HG02885 (cell line): ENCODE measurements at regions not wholly inside any gene's neighbourhood (a gene's known extent, or its start where the extent isn't known, plus 50 kb on each side); places are given as distances from the start of the nearest gene placed in this dataset.
"Not testable (repeated sequence)": the region's sequence is repeated elsewhere in the genome, so short reads cannot be mapped to it uniquely, and the experiment has no call there.

ENCODE experiments used
- ATAC-seq: cut with Tn5 transposase; IDR thresholded peaks from one replicate; pipeline ENCODE4 v1.9.1; 2021; ENCODE audit warnings: mild to moderate bottlenecking; ENCODE audit not compliant: unreplicated experiment, poor library complexity

DNA sequence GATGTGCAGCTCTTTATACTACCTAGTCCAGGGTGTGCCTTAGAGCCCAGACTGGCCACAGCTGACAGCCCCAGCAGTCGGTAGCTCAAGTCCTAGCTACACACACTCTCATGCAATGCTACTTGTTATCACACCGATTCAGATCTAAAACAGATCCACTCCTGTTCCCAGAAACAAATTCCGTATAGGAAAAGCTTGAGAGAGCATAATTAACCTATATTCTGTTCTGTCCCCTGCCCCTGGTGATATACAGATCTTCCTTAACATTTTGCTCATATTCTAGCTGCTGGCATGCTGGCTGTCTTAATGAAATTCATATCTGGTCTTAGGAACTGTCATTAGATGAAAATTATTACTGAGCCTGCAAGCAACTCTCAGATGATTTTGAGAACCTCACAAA is 204.3 kb downstream of the SOX2 start:
- no peak for ATAC-seq

DNA sequence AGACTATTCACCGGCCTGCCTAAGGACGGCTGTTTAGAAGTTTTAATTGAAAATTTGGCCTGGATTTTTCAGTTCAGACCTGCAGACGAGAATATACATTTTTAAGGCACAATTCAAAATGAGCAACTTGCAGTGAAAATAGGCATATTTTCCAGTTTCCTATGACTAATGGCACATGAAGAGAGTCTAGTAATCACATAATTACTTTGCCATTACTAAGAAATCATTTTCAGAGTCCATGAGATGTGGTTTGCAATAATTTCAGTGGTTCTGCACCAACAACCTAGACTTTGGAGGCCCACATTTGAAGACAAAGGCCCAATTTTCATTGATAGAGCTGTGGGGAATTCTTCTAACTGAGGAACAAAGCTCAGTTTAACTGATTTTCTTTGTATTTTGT is 205.3 kb downstream of the SOX2 start:
- ATAC-seq, result no peak

DNA sequence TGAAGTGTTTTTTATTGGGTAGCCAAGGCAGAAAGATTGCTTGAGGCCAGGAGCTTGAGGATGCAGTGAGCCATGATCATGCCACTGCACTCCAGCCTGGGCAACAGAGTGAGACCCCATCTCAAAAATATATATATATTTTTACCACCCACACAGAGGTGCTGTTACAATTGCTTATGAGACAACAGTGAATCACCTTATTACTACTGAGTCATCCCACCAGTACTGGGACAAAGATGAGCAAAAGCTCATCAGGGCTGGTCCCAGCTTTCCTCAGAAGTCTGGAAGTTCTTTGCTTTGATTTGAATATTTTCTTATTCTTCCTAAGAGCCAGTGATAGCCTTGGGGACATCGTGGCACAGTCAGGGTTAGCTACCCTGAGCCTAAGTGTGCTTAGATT is 207.7 kb downstream of the SOX2 start:
- no peak for ATAC-seq

DNA sequence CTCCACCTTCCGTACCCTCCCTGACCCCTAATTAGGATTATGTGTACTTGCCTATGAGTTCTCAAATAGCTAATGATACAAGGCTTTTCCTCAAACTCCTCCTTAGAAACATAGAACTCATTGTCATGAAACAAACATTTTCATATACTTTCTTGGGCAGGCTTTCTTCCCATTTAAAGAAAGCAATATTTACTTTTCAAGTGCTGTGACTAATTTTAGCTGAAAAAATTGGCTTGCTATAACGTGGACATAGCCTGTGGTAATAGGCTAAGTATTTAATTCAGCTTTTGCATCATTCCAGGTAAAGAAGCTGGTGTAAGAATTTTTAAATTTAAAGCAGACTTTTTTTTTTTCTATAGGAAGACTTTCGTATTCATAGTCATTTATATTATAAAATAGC is 208.7 kb downstream of the SOX2 start:
- no peak for ATAC-seq

DNA sequence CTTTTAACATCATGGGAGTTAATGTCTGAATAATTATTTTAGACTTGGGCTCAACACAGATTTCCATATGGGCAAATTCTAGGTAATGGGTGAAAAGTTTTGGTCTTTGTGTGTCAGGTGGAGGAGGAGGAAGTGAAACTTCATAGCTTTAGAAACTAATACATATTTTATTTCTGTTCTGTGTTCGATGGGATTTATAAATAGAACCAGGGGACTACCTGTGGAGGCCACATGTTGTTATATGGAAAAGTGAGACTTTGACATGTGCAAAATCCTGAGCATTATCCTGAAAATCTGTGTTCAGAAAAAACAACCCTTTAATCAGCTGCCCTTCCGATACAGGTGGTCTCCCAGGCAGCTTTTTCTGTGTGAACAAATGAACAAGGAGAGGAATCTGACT is 209.5 kb downstream of the SOX2 start:
- ATAC-seq, result peak; percentile 96

DNA sequence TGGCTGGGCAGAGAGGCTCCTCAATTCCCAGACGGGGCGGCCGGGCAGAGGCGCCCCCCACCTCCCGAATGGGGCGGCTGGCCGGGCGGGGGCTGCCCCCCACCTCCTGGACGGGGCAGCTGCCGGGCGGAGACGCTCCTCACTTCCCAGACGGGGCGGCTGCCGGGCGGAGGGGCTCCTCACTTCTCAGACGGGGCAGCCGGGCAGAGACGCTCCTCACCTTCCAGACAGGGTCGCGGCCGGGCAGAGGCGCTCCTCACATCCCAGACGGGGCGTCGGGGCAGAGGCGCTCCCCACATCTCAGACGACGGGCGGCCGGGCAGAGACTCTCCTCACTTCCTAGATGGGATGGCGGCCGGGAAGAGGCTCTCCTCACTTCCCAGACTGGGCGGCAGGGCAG is 214.1 kb downstream of the SOX2 start:
- ATAC-seq, result not testable (repeated sequence)

DNA sequence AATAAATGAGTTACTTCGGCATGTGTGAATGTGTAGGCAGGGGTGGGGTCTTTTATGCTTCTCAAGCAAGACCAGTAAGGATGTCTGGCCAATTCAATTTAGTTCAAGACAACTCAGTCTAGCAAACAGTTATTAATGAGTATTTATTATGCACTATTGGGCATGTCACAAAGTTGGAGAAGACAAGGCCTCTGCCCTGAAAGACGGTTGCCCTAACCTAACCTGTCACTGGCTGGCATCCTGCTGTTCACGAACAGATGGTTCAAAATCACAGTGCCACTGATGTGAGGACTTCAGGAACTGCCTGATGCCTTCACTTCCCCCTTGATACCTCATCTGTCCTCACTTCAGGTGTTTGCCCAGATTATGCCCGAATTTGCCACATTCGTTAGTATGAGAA is 217.8 kb downstream of the SOX2 start:
- ATAC-seq, result no peak

DNA sequence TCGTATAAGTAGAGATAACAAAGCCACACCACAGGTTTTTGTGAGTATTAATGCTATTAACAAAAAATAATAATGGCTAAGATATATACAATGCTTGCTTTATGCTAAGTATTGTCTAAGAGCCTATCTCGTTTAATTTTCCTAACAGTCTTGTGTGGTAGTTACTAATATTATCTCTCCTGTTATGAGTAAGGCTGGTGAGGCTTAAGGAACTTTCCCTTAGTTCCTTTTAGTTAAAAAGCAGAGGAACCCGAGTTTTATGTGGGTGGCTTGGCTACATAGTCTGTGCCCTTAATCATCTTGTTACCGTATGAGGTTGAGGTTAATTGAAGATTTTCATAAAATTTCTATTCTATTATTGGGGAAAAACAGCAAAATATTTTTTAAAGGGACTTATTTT is 218.4 kb downstream of the SOX2 start:
- ATAC-seq, result no peak

DNA sequence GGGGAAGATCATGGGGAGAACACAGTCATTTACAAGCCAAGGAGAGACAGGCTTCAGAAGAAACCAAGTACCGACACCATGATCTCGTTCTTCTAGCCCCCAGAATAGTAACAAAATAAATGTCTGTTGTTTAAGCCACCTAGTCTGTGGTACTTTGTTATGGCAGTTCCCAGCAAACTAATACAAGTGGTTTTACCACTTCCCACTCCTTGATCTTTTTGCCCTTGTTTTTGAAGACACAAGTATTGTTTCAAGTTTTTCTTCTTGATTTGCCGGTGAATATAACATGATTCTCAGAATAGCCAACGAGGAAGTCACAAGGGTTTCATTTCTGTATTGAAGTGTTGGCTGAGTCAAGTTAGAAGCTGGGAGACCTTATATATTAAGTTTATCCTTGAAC is 220.3 kb downstream of the SOX2 start:
- ATAC-seq, result peak; percentile 66

DNA sequence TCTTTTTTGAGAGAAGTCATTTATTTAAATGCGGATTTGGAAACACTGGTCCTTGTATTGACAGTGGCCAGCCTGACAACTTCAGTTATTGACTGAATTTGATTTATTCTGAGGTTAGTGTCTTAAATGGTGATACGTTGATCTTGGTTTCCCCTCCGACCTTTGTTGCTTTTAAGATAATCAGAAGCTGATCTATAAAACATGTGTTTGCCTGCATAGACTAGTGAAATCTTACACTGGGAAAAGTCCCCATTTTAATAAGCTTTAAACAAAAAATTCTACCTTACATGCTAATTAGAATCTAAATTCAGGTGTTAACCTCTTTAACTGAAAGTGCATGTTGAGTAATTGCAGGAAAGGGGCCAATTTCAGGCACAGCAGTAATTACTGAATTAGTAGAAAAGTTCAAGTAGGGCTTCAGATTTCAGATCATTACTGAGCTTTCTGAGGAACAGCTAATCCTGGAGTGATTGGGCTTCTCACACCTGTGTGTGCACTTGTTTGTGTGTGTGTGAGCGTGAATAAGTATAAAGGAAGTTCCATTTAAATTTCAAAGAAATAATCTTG is 221.4 kb downstream of the SOX2 start:
- ATAC-seq, result peak; percentile 52

DNA sequence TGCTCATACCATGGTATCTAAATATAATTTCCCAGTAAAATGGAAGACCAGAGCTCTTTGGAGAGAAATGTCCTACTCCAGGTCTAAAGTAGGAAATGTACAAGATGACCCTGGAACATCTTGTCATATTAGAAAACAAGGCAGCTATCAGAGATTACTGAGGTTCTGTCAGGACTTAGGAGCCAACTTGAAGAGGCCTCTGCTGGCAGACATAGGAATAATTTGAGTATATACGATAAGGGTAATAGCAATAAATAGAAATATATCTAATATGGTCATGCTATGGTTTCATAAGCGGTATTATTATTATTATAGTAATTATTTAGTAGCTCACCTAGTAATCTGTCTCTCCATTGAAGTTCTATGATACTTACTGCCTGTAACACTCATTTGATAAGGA is 224.2 kb downstream of the SOX2 start:
- ATAC-seq, result no peak

DNA sequence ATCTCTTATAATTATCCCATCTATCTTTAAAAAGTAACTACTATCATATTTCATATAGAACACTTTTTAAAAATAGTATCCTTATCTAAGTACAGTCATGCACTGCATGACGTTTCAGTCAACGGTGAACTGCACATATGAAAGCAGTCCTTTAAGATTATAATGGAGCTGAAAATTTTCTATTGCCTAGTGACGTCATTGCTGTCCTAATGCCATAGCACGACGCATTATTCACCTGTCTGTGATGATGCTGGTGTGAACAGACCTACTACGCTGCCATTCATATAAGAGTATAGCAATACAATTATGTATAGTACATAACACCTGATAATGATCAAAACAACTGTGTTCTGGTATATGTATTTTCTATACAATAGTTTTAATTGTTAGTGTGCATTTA is 225.0 kb downstream of the SOX2 start:
- no peak for ATAC-seq

DNA sequence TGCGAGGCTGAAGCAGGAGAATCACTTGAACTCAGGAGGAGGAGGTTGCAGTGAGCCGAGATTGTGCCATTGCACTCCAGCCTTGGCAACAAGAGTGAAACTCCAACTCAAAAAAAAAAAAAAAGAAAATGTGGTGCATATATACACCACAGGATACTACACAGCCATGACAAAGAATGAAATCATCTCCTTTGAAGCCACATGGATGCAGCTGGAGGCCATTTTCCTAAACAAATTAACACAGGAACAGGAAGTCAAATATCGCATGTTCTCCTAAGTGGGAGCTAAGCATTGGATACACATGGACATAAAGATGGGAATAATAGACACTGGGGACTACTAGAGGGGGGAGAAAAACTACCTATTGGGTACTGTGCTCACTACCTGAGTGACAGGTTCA is 226.9 kb downstream of the SOX2 start:
- not testable (repeated sequence) for ATAC-seq

DNA sequence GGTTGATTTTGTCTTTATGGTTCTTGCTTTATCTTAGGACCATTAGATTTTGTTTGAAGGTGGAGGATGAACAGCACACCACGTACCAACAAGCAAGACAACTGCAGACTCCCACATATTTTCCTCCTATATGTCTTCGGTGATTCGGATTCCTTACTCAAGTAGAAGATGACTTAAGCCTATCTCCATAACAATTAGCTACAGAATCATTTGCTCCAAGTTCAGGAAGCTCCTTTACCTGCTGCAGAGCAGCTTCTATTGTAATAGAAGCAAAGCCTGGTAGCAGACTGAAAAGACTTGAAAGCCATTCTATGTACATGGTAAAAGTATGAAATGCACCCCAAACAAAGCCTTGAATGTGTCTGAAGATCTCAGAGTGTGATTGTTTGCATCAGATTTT is 229.0 kb downstream of the SOX2 start:
- ATAC-seq, result no peak

DNA sequence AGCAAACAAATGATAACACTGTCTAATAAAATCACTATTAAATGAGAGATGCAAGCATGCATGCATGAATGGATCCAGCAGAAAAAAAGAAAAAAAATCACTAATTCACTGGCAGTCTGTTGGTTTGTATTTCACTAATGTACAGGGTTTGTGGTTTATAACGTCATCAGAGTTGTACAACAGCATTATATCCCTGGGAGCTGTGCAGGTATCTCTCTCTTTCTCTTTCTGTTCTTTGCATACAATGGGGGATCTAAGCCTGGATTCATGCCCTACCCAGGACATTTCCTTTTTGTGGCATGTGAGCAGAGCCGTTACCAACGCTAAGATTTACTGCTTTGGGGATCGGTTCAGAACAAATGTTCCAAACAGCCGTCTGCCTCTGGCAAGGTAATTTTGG is 229.5 kb downstream of the SOX2 start:
- ATAC-seq, result peak; percentile 79

DNA sequence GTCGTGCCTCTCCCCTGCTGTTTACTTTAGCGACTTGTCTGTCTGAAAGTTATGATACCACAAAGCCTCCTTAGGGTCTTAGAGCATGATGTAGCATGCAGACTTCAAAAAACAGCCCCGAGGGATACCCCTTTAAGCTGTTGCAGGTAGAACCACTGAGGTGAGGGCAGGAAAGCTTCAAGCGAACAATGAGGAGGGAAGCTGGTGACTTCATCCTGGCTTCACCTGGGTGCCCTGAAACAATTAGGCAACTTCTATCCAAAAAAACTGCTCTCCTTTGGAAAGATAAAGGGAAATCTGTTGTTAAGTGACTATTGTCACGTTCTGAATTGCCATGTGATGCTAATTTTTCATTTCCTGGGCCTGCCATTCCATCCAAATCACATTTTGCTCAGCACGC is 231.6 kb downstream of the SOX2 start:
- no peak for ATAC-seq

DNA sequence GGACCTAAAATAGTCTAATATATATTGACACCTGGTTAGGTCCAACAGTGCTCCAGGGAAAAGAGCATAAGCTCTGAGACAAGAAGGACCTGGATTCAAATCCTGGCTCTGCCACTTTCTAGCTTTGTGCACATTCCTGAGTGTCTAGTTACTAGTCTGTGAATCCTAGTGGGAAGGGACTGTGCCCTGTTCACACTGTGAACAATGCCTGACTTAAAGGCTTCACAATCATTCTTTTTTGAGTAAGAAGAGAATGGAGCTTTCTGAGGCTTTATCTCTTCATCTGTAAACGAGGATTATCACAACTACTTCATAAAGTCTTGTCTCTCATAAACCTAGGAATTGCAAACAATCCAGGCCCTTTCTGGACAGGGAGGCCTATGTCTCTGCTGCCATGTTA is 235.9 kb downstream of the SOX2 start:
- no peak for ATAC-seq

DNA sequence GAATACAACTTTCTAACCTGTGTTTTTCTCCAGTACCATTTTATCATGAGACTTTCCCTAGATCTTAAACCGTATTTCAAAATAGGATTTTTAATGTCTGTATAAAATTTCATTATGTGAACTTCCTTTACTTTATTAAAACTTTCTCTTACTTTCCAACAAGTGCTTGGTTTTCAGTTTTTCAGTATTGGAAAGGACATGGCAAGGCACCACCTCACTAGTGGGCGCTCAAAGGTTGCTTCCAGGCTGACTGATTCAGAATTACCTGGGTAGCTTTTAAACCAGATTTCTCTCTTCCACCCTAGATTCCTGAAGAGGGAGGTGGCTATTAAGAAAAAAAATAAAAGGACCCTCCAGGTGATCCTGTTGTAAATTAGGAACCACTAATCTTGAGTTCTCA is 236.6 kb downstream of the SOX2 start:
- ATAC-seq, result no peak

DNA sequence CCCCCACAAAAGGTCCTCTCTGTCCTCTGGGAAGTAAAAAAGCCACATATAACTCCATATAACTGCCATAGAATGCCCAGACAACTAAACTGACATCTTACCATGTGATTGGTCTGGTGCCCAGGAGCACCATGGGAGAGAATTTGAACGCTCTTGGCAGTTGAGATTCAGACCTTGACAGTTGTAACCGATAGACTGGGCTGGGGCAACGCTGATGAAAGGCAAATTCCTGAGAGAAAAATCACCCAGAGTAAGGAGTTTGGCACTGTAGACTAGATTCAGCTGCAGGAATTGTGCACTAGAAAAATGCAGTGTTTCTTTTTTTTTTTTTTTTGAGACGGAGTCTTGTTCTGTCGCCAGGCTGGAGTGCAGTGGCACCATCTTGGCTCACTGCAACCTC is 240.5 kb downstream of the SOX2 start:
- ATAC-seq, result no peak

DNA sequence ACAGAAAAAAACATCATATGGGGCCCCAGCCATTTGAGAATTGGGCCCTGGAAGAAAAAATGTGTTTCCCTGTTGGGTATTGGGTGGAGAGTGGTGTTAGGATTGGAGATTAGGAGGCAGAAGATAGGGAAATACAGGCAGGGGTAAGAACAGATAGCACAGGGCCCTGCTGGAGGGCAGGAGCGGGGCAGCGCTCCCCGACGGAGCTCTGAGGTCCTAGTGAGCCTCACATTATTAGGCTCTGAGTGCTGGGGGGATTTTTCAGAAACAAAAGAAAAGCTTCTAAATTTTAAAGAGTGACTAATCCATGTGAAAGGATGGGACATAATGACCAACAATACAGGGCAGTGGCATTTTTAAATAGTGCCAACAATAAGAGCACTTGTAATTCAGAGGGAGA is 241.2 kb downstream of the SOX2 start:
- no peak for ATAC-seq

DNA sequence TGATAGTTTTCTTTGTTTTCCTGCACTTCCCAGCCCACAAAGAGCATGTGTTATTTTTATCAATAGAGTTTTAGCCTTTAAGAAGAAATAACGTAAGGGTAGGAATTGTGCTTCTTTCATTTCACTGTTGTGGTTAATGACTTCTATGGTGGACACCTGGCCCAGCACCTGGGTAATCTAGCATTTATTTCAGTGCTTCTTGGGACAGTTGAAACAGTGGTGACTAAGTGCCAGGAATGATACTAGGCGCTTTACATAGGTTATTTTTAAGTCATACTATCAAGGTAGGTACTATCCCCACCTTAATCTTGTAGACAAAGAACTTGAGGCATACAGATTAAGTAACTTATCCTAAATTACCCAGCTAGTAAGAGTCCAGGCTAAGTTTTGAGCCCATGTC is 243.8 kb downstream of the SOX2 start:
- ATAC-seq, result peak; percentile 39

DNA sequence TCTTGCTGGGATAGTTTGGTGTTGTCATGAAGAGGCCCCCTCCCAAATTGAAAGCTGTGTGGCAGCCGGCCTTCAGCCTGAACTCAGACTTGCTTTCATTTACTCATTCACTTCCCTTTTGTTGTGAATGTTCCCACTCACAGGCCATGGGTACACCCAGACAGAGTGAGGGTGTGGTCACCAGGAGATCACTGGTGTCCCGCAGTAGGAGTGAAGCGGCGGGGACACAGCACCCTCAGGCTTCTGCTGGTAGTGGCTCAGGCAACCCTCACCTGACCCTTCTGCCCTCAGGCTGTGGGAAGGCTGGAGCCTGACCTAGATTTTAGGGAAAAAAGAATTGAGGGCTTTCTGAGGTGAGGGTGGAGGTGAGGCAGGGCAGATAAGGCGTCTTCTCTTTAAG is 244.4 kb downstream of the SOX2 start:
- peak; percentile 18 for ATAC-seq

DNA sequence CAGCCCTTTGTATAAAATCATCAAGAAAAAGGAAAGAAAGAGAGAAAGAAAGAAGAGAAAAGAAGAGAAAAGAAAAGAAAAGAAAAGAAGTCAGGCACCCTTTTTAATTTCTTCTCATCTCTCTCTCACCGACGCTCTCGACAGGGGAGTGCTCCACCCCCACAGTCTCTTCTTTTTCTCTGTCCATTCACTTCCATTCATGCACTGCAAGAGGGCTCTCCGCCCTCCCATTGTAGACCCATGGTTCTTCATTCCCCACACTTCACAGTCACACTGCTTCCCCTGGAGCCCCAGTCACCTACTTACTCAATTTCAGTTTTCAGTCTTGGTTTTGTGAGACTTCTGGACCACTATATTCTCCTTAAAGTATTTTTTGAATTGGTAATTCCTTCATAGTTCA is 254.7 kb downstream of the SOX2 start:
- no peak for ATAC-seq
